Activated CD4-positive, CD25-positive, alpha-beta regulatory T cell treated with anti-CD3 and anti-CD28 coated beads, Interleukin-2, amount 50 U/mL, for 16 hours (primary cell): ENCODE measurements at regions not wholly inside any gene's neighbourhood (a gene's known extent, or its start where the extent isn't known, plus 50 kb on each side); places are given as distances from the start of the nearest gene placed in this dataset.

Source experiments
- DNase-seq: peaks from one replicate; pipeline ENCODE4 v3.0.0-alpha.2; 2020; ENCODE audit warnings: low read depth, low spot score

DNA sequence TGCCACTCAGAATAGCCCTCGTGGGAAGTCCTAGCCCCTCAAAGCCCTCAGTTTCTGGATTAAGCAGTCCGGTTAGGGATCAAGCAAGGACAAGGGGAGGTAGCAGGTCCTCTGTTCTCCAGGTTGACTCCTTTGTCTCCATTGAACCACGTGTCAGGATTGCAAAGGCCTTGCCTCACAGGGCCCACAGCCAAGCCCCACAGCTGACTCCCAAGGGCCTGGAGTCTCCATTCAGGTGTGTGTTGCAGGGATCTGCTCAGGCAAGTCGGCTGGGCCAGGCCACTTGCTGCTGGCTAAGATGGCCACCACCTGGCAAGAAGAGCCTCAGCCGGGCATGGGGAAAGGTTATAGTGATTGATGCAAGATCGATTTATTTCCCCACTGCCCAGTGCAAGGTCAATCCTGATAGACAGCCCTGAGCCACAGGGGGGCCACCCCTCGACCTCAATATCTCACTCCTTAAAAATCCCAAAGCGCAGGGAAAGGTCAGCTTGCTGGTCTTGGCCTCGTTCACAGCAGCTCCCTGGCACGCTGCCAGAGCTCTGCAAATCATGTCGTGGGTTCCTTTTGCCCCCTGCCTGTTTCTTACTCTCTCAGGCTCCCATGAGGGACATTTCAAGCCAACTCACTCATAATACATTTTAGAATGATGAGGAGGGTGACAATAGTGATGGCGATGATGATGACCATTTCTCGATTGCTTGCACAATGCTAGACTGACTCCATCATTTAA, 75.9 kb downstream of the EDN3 start:
- no peak for DNase-seq

DNA sequence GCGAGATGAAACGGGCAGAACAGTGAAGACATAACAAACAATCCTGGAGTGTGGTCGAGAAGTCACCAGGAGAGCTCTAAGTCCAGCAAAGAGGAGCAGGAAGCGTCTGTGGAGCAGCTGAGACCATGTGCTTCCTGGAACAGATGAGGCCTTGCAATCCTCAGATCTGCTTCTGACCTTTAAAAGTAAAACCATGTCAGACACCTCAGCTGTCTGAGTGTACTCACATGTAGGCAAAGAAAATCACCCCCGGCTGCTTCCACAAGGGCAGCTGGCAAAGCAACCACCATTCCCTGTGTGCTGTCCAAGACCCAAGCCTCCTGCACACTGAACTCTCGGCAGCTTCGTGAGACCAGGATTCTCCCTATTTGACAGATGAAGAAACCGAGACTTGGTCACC, 76.6 kb downstream of the EDN3 start:
- no peak for DNase-seq

DNA sequence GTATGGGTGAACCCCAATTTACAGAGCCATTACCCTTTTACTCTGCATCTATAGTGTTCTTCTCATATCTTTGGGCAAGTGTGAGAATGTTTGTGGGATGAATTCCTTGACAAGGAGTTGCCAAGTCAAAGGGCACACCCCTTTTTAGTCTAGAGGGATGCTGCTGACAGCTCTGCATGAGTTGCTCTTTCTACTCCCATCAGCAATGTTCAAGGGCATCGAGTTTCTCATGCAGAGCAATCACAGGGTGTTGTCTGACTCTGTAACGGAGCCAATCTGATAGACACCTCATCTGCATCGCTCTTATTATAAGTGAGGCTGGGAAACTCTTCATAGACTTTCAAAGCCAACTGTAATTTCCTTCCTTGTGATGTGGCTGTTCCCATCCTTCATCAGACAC, 77.4 kb downstream of the EDN3 start:
- no peak for DNase-seq

DNA sequence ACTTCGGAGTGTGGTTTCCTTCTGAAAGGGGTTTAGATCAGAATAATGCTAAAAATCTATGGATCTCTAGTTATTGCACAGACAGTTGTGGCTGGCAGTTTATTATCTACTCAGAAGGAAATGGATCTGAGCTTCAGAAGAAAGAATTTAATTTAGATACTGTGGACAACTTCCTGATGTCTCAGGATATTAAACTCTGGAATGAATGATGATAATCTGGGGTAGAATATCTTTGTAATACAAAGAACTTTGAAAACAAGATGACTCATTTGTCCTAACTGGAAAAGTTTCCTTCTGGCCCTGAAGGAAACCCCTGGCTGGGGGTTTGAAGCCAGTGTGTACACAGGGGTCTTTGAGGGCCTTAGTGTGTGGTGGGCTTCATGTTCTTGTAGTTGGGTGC, 78.0 kb downstream of the EDN3 start:
- no peak for DNase-seq

DNA sequence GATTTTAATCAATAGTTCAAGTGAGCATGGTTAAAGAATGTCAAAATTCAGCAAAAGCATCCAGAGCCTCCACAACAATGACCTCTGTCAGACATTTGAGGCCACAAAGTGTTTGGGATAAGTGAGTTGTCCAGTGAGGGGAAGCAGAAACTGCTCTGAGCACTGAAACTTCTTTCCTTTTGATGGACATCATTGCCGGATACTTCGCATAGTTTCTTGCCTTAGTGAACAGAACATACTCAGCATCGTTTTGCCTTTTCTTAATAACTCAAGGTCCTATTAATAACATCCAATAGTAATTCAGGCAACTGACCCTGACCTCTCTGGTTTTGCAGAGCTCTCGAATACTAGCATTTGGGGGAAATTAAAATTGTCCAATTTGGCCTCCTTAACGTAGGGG, 78.6 kb downstream of the EDN3 start:
- no peak for DNase-seq

GRCh38 chr20:59381689-59382088, 81.3 kb downstream of the EDN3 start:
- DNase-seq: no peak

GRCh38 chr20:59382157-59382725, 81.8 kb downstream of the EDN3 start:
- DNase-seq: no peak

DNA sequence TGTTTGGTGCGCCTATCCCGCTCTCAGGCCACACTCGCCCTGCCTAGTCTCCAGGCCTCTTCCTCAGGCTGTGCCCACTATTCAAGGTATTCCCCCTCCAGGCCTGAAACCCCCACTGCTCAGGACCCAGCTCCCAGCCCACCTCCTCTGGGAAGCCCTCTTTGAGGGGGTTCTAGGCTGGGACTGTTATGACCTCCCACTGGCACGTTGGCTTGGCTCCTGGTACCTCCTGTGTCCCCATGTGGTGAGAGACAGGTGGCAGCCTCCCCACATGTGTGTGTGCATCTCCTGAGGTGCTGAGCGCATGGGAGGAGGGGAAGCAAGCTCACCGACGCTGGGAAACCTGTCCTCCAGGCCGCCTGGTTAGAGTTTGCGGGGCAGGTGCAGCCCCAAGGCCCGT, 82.5 kb downstream of the EDN3 start:
- DNase-seq: no peak

DNA sequence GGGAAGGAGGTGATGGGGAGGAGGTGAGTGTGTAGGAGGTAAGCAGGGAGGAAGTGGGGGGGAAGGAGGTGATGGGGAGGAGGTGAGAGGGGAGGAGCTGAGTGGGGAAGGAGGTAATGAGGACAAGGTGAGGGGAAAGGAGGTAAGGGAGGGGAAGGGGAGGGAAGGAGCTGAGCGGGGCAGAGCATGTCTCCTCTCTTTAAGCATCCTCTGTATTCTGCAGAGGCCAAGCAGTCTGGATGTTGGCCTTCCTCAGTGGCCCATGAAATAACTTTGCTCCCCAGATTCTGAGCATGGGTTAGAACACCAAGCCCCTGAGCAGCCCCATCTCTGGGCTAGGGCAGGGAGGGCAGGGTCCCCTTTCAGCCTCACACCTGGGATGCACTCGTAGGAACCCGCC, 84.6 kb downstream of the EDN3 start:
- DNase-seq: no peak

DNA sequence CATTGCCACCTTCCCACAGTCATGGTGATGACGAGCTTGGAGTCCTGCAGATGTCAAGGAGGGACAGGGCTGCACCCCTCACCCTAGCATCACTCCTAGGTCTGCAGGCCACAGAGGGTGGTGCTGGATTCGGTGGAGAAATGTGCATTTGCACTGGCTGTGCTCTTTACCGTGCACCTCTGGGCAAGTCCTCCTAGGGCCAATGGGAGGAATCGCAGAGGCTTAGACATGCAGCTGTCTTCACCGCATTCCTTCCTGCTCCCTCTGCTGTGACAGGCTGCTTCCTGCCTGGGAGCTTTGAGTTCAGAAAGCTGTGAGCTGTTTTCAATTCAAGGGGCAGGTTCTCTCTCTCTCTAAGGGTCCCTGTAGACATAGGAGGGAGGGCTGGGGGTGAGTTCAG, 85.1 kb downstream of the EDN3 start:
- DNase-seq: no peak

DNA sequence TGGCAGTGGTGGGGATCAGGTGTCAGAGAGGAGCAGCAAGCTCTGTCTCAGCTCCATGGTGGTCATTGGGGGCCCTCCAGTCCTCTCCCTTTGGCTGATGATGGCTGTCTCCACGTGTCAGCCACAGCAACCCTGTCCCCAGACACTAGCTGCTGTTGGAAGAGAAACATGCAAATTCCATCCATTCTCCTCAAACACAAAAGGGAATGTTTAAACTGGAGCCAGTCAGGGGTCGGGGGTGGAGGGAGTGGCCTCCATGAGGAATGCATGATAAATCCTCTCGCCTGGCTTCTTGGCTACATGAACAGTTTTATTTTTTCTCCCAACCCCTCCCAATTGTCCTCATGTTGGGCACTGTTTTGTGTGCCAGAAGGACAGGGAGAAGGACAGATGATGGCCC, 86.4 kb downstream of the EDN3 start:
- DNase-seq: no peak

DNA sequence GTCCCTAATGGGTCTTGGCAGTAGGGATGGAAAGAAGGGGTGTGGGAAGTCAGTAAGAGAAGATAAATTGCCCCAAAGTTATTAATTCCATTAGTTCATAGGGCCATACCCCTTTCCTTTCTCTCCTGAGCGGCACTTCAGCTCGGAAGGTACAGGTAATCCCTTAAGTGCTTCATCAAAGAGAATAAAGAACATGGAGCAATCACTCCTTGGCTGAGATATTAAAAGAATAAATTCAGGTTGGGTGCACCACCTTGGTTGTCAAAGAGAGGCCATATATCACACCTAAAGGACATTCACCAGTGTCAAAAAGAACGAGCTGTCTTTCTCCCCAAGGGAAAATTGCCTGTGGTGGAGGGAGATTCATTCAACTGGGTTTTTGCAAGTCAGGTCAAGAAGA, 87.5 kb downstream of the EDN3 start:
- DNase-seq: no peak

DNA sequence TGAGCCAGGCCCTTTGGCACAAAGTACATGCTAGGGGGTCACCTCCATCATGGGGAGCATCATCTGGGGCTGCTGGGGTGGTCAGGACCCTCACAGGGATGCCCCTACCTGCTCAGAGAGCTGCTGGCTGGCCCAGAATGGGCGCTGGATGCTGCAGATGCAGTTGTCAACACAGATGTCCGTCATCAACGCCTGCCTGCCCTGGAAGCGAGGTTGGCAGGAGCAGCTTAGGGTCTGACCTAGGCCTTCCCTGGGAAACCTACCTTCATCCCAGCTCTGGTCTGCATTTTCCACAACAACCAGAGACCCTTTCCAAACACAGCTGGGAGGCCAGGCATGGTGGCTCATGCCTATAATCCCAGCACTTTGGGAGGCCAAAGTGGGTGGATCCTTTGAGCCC, 88.0 kb downstream of the EDN3 start:
- DNase-seq: no peak

GRCh38 chr20:59390437-59390836, 90.0 kb downstream of the EDN3 start:
- no peak for DNase-seq

GRCh38 chr20:59391975-59392374, 91.6 kb downstream of the EDN3 start:
- no peak for DNase-seq

- no peak for DNase-seq
These were observed 92.3 kb downstream of the EDN3 start for GRCh38 chr20:59392736-59393135.

DNA sequence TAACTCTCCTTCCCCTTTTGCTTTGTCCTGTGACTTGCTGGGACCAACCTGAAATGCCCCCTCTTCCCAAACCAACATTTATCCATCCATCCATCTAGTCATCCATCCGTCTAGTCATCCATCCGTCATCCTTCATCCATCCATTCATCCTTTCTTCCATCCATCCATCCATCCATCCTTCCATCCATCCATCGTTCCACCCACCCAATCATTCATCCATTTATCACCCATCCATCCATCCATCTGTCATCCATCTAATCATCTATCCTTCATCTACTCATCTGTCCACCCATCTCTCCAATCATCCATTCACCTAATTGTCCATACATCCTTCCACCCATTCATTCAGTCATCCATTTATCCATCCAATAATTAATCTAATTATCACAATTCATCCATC, 92.7 kb downstream of the EDN3 start:
- no peak for DNase-seq

GRCh38 chr20:59395729-59396128, 95.3 kb downstream of the EDN3 start:
- DNase-seq: no peak

GRCh38 chr20:59398537-59399205, 98.3 kb downstream of the EDN3 start:
- DNase-seq: no peak

GRCh38 chr20:59399426-59400099, 99.2 kb downstream of the EDN3 start:
- no peak for DNase-seq

- DNase-seq: no peak
These were observed 100.3 kb downstream of the EDN3 start for GRCh38 chr20:59400708-59401107.

DNA sequence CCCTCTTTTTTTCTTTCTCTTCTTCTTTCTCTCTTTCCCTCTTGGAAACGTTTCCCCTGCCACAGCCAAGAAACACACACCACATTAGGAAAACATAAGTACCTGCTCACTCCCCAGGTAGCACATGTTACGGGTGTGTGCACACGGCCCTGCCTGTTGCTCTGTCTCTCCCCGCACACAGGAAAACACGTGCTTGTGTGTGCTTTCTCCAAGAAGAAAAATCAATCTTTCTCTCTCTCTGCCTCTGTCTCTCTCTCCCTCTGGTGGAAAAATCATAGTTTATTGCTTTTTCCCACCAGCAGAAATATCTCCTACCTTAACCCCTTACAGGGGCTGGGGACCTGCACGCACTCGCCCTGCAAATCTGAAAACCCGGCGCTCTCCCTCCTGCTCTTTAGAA, 102.3 kb downstream of the EDN3 start:
- DNase-seq: no peak
